OCI-LY1 (cell line): ENCODE measurements at regions not wholly inside any gene's neighbourhood (a gene's known extent, or its start where the extent isn't known, plus 50 kb on each side); places are given as distances from the start of the nearest gene placed in this dataset.

Source experiments
- EZH2 ChIP-seq: fragments of 200-600 bp; sonication (generic), shearing (Covaris generic); IDR thresholded peaks from 2 replicates; pipeline ENCODE4 v1.8.0; 2017; ENCODE audit warnings: borderline replicate concordance, mixed run types, mild to moderate bottlenecking, antibody characterized with exemption, low read length, moderate library complexity, mixed read lengths
- TF ChIP-seq, protein P1 (sequence below): fragments of 200-600 bp; sonication (generic), shearing (Covaris generic); IDR thresholded peaks from 2 replicates; pipeline ENCODE4 v1.5.1; 2017; ENCODE audit warnings: mild to moderate bottlenecking, antibody characterized with exemption, low read length, moderate library complexity, mixed read lengths

DNA sequence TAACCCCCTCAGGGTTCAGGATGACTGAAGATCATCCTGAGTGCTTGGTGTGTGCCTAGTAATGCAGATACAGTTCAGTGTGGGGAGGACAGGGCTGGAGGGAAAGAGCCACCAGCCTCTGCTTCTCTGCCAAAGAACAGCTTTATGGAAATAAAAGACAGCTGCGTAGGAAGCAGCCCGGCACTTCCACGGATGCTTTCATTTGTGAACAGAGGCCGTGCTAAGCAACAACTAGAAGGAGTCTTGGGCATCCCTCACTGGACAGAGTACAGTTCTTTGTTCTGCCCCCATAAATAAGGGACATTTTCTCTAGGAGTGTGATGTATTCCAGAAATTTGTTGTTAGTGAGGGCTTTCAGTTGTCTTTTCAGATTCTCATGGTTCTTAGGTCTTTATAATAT lies 194.8 kb upstream of the RGMA start:
- TF ChIP-seq, protein P1, sequence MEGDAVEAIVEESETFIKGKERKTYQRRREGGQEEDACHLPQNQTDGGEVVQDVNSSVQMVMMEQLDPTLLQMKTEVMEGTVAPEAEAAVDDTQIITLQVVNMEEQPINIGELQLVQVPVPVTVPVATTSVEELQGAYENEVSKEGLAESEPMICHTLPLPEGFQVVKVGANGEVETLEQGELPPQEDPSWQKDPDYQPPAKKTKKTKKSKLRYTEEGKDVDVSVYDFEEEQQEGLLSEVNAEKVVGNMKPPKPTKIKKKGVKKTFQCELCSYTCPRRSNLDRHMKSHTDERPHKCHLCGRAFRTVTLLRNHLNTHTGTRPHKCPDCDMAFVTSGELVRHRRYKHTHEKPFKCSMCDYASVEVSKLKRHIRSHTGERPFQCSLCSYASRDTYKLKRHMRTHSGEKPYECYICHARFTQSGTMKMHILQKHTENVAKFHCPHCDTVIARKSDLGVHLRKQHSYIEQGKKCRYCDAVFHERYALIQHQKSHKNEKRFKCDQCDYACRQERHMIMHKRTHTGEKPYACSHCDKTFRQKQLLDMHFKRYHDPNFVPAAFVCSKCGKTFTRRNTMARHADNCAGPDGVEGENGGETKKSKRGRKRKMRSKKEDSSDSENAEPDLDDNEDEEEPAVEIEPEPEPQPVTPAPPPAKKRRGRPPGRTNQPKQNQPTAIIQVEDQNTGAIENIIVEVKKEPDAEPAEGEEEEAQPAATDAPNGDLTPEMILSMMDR, result no peak
- no peak for TF ChIP-seq EZH2
